ENCODE measurements at regions not wholly inside any gene's neighbourhood (a gene's known extent, or its start where the extent isn't known, plus 50 kb on each side); places are given as distances from the start of the nearest gene placed in this dataset.

- no peak for TF ChIP-seq CTCF (IDR thresholded peaks at IDR 0.05; ENCODE audit: low read length, missing control alignments)
Measured at GRCh38 chr17:69764146-69764545, 310.9 kb upstream of the KCNJ16 start.

GRCh38 chr17:69769050-69769449 is 306.0 kb upstream of the KCNJ16 start:
- no peak for DNase-seq (ENCODE audit: low read depth)
- no peak for TF ChIP-seq CTCF (IDR thresholded peaks at IDR 0.05; ENCODE audit: low read length, missing control alignments)
- H3K4me3 ChIP-seq (replicated peaks; ENCODE audit: low read depth, low read length), result no peak overlapping the region

More at GRCh38 chr17:69764146-69764545, 310.9 kb upstream of the KCNJ16 start:
- H3K4me3 ChIP-seq (replicated peaks; ENCODE audit: low read depth, low read length), result no peak overlapping the region
- DNase-seq (ENCODE audit: low read depth), result no peak

GRCh38 chr17:69773081-69773480 is 301.9 kb upstream of the KCNJ16 start:
- no peak overlapping the region for H3K4me3 ChIP-seq (replicated peaks; ENCODE audit: low read depth, low read length)
- DNase-seq (ENCODE audit: low read depth), result peak; percentile 31
- TF ChIP-seq CTCF (IDR thresholded peaks at IDR 0.05; ENCODE audit: low read length, missing control alignments), result no peak

- DNase-seq (ENCODE audit: low read depth), result peak; percentile 65
Measured at GRCh38 chr17:69779378-69780214, 295.4 kb upstream of the KCNJ16 start.

GRCh38 chr17:69783865-69784264 is 291.2 kb upstream of the KCNJ16 start:
- no peak for DNase-seq (ENCODE audit: low read depth)
- TF ChIP-seq CTCF (IDR thresholded peaks at IDR 0.05; ENCODE audit: low read length, missing control alignments), result no peak
- no peak overlapping the region for H3K4me3 ChIP-seq (replicated peaks; ENCODE audit: low read depth, low read length)

More at GRCh38 chr17:69779378-69780214, 295.4 kb upstream of the KCNJ16 start:
- TF ChIP-seq CTCF (IDR thresholded peaks at IDR 0.05; ENCODE audit: low read length, missing control alignments), result no peak
- no peak overlapping the region for H3K4me3 ChIP-seq (replicated peaks; ENCODE audit: low read depth, low read length)

- DNase-seq (ENCODE audit: low read depth), result no peak
- TF ChIP-seq CTCF (IDR thresholded peaks at IDR 0.05; ENCODE audit: low read length, missing control alignments), result no peak
- no peak overlapping the region for H3K4me3 ChIP-seq (replicated peaks; ENCODE audit: low read depth, low read length)
Measured at GRCh38 chr17:69788957-69789356, 286.1 kb upstream of the KCNJ16 start.

- H3K4me3 ChIP-seq (replicated peaks; ENCODE audit: low read depth, low read length), result no peak overlapping the region
- TF ChIP-seq CTCF (IDR thresholded peaks at IDR 0.05; ENCODE audit: low read length, missing control alignments), result no peak
- no peak for DNase-seq (ENCODE audit: low read depth)
Measured at GRCh38 chr17:69796078-69796477, 278.9 kb upstream of the KCNJ16 start.

Data from fibroblast of pulmonary artery (primary cell).